Ecto neural progenitor cell (in vitro differentiated cells): ENCODE measurements at regions not wholly inside any gene's neighbourhood (a gene's known extent, or its start where the extent isn't known, plus 50 kb on each side); places are given as distances from the start of the nearest gene placed in this dataset.
A peak's percentile ranks its signal among the peaks of the same experiment; 100 is the strongest.

Source experiments
- DNase-seq: peaks from one replicate; pipeline ENCODE4 v3.0.0-alpha.2; 2018; ENCODE audit warnings: low spot score

DNA sequence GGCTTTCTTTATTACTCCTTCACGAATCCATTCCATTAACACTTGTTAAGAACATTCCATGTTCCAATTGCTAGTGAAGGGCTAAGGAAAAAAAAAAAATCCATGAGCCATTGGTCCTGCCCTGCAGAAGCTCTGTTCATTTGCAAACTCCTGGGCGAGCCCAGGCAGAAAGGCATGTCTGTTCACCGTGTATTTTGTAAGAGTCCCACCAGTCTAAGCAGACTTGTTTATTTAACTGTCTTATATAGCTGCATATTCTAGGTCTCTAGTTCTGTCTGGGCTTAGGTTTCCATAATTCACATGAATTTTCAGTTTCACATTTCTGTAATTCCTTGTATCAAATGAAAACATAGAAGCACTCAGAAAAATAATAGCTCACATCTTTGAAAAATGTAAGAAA is 97.4 kb upstream of the POU2AF2 start:
- DNase-seq, result no peak

- no peak for DNase-seq
These were observed 107.7 kb upstream of the POU2AF2 start for GRCh38 chr11:111137846-111138245.

- no peak for DNase-seq
These were observed 109.6 kb upstream of the POU2AF2 start for GRCh38 chr11:111135778-111136570.

DNA sequence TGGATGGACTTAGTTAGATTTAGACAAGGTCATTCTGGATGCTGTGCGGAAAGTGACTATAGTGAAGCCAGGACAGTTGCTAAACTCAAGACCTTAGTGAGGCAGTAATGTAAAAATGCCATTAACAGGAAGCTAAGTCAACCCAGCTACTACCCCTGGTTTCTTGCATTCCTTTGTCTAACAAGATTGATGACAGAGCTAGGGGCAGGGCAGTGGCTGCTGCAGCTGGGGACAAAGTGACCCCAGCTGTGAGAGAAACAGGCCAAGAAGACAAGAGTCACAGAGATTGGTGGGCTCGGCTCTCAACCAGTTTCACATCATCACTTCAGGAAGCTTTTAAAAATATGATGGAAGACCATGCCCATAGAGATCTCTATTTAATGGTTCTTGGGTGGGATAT is 110.4 kb upstream of the POU2AF2 start:
- no peak for DNase-seq

GRCh38 chr11:111128076-111128870 is 117.3 kb upstream of the POU2AF2 start:
- no peak for DNase-seq

DNA sequence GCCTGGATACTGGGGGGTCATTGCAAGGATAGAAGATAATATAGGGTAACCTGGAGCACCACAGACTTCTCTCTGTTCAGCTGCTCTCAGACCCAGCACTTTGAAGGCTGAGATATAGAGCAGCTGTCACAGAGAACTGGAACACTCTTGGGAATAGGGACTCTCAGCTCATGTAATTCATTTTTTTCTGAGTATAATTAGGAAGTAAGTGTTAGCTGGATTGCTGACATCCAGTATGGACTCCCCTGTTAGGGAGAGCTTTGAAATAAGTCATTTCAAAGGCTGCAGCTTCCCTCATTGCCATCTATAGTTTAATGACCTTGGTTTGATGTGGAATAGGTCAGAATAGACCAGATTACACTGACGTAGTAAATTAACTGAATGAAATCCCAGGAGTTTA is 120.8 kb upstream of the POU2AF2 start:
- DNase-seq, result no peak

GRCh38 chr11:111123463-111124398 is 121.8 kb upstream of the POU2AF2 start:
- no peak for DNase-seq

DNA sequence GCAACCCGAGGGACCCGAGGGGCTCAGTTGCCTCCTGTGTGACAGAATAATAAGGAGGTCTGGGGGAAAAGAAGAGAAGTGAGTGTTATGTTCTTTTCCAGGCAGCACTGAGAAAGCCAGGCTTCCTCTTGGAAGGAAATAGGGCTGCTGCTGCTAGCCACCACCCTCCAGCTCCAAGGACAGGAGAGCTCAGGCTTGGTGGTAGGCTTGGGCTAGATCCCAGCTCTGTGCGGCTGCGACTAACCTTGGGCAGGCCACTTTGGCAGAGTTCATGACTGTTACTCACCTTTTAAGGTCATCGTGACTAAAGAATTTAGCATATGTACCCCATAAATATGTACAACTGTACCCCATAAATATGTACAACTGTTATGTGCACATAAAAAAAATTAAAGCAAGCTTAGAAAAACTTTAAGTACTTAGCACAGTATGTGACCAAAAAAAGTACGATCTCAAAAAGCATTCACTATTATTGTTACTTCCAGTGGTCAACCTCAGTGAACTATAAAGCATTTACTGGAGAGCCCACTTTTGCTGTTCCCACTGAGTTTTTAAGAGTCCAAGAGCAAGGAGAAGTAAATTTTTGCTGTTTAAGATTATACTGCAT is 124.7 kb upstream of the POU2AF2 start:
- DNase-seq, result no peak

GRCh38 chr11:111120161-111120560 is 125.4 kb upstream of the POU2AF2 start:
- no peak for DNase-seq

DNA sequence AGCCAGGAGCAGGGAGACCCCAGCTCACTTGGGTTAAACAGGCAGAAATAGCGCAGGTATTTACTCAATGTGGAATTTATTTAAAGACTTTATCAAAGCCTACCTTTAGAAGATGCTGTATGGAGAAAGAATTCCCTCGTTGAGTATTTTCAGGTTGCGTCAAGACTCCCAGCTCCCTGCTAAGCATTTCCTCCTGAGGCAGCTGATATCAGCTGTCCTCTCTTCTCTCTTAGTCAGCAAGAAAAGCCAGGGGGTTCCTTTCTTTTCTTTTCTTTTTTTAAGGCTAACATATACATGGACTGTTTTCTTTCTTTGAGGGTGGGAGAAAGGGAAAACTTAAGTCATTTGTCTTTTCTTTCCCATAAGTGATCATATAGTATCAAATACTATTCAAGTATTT is 125.8 kb upstream of the POU2AF2 start:
- DNase-seq, result no peak

DNA sequence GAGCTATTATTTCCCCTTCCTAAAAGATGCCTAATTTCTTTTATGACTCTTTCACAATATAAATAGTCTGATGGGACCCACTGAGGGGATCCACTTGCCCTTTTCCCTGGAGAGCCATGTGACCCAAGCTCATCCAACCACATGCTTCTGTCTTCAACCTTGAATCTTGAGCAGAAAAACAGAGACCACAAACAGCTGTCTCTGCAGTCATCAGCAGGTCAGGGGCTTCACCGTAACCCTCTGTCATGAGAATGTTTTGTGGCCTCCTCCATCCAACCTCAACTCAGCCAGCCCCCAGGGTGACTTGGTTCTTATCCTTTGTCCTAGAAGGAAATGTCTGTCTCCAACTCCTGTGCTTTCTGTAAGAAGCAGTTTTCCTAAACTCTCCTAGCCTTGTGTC is 129.6 kb upstream of the POU2AF2 start:
- no peak for DNase-seq

DNA sequence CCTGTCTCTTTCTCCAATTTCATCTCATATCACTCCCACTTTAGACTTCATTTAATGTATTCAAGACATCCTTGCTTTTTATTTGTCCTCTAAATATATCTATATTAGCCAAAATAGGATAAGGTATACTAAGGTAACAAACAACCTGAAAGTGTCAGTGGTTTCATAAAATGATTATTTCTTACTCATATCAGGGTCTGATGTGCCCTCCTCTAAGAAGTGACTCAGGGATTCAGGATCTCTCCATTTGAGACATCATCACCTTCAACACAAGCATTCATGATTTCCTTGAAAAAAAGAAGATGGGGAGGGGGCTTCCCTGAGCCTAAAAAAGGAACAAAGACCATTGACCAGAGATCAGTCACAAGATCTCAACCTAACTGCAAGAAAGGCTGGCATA is 131.4 kb upstream of the POU2AF2 start:
- DNase-seq, result no peak

GRCh38 chr11:111112614-111113013 is 132.9 kb upstream of the POU2AF2 start:
- no peak for DNase-seq

GRCh38 chr11:111107501-111107900 is 138.0 kb upstream of the POU2AF2 start:
- no peak for DNase-seq

- no peak for DNase-seq
These were observed 138.9 kb upstream of the POU2AF2 start for GRCh38 chr11:111106641-111107040.

DNA sequence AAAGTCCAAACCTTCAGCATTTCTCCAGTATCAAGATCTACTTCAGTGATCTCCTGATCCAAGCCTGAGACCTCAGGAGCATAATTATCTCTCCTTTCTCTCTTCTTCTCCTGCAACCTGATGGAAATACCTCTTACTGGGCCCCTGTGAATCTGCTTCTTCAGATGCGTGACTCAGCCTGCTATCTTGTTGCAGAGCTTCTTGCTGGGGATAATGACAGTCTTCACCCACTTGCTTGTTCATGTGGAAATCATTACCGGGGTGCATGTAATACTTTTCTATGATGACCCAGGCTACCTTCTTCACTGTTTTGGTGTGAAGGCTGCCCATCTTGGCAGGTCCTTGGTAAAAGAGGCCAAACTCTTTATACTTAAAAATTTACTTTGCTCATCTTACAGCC is 140.0 kb upstream of the POU2AF2 start:
- no peak for DNase-seq

DNA sequence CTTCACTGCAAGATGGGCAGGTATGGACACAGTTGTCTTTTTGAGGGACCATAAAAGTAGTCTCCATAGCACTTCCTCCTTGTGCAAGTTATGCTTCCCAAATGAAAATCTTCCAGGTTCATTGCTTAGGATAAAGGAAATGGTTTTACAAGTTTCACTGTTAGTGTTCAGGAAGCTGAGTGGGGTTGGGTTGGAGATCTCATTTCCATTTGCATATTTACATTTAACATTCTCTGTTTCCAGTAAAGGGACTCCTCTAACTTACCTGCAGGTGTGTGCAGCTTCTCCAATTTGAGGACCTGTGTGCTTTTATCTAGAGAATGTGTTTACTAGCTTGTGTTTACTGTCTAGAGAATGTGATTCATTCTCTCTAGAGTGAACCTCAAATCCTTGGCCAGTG is 141.3 kb upstream of the POU2AF2 start:
- DNase-seq, result no peak

GRCh38 chr11:111101881-111102280 is 143.6 kb upstream of the POU2AF2 start:
- DNase-seq, result no peak

- DNase-seq, result no peak
These were observed 146.4 kb upstream of the POU2AF2 start for GRCh38 chr11:111099028-111099713.

DNA sequence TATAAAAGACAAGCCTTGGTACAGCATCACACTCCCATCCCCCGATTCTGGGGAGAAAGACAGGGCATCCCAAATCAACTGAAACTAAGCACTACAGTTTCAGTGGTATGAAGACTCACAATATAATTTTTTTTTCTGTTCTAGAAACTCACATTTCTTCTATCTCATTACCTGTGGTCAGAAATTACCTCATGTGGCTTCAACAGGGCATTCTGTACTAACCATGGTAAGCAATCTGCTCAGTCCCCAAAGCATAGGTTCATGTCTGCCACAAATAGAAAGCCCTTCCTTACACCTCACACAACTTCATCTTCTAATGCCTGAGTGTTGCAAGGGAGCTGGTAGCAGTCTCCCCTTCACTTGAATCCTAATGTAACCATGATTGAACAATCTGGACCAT is 147.4 kb upstream of the POU2AF2 start:
- DNase-seq, result no peak

DNA sequence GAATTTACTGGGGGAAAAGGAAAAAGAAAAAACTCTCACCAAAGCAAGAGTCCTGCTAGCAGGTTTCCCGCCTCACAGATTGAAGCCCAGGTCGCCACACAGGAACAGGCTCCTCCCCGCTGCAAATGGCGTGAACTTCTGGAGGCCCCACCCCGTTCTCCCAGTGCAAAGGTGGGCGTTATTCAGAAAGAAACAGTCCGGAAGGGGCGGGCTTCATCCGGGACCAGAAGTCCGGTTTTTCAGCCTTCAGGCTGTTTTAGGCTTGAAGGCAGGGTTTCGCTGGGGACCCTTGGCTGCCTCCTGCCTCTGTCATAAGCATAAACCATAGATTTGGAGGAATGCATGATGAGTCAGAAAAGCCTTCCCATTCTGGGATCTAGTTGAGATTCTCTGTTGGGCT is 148.3 kb upstream of the POU2AF2 start:
- peak; percentile 53 for DNase-seq
